Lower leg skin (tissue), 4 donors: ENCODE measurements at regions not wholly inside any gene's neighbourhood (a gene's known extent, or its start where the extent isn't known, plus 50 kb on each side); places are given as distances from the start of the nearest gene placed in this dataset.

Experiments
- DNase-seq, 2 donors: peaks; one replicate each; pipeline ENCODE4 v3.0.0-alpha.2; 2019; ENCODE audit warnings: low spot score in 2 of 2
- H3K4me3 ChIP-seq: fragments of 200-600 bp; sonication (generic); 2 replicates; pipeline ENCODE4 v1.5.1; 2017; ENCODE audit warnings: mild to moderate bottlenecking, low read depth; ENCODE audit not compliant: poor library complexity, severe bottlenecking
- POLR2A ChIP-seq, 2 donors: fragments of 450-650 bp; IDR thresholded peaks; one replicate each; pipeline ENCODE4 v1.6.1; 2016 to 2017; ENCODE audit warnings: antibody characterized with exemption in 2 of 2, mild to moderate bottlenecking in 1 of 2, moderate library complexity in 1 of 2
- WGBS, 2 donors: methylation state at CpG; one replicate each; pipeline ENCODE4 v1.1.5; 2018; 5-methylcytosine and 5-hydroxymethylcytosine counted together
- intact Hi-C: fragments of 100-400 bp; cut with DNase I; formaldehyde crosslinking; loops from one replicate; pipeline ENCODE4 v1.15.0; 2023; ENCODE audit warnings: low total_unique reads
- TF ChIP-seq, protein P1 (sequence below), 3 donors: fragments of 450-650 bp; IDR thresholded peaks; one replicate each; pipeline ENCODE4 v1.5.1; 2016; ENCODE audit warnings: antibody characterized with exemption in 3 of 3, mild to moderate bottlenecking in 3 of 3, moderate library complexity in 2 of 3

DNA sequence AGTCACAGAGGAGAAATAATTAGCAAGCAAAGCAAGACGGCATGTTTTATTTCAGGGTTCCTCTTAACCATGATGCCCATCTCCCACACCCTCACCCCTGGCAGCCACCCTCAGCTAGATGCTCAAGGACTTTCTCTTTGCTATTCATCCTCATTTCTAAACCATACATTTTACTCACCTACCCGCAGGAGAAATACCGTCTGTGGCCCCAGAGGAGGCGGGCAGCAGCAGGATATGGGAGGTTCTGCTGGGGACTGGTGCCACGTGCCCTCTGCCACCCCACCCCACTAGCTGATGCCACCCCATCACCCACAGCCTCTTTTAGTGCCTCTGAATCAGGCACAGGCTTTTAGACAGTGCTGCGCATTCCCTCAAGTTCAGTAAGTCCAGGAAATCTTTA lies 168.7 kb upstream of the ITGB1 start:
- intact Hi-C loops, result no loop called here
- peak in 1 of 2 donors; percentile 79 for DNase-seq
- TF ChIP-seq POLR2A (IDR thresholded peaks at IDR 0.05), result no peak
- TF ChIP-seq, protein P1, sequence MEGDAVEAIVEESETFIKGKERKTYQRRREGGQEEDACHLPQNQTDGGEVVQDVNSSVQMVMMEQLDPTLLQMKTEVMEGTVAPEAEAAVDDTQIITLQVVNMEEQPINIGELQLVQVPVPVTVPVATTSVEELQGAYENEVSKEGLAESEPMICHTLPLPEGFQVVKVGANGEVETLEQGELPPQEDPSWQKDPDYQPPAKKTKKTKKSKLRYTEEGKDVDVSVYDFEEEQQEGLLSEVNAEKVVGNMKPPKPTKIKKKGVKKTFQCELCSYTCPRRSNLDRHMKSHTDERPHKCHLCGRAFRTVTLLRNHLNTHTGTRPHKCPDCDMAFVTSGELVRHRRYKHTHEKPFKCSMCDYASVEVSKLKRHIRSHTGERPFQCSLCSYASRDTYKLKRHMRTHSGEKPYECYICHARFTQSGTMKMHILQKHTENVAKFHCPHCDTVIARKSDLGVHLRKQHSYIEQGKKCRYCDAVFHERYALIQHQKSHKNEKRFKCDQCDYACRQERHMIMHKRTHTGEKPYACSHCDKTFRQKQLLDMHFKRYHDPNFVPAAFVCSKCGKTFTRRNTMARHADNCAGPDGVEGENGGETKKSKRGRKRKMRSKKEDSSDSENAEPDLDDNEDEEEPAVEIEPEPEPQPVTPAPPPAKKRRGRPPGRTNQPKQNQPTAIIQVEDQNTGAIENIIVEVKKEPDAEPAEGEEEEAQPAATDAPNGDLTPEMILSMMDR (IDR thresholded peaks at IDR 0.05), result no peak
- H3K4me3 ChIP-seq, result no peak overlapping the region
- WGBS, 2 donors, result 62 to 77% methylated on average over 6 of the region's 6 CpGs

DNA sequence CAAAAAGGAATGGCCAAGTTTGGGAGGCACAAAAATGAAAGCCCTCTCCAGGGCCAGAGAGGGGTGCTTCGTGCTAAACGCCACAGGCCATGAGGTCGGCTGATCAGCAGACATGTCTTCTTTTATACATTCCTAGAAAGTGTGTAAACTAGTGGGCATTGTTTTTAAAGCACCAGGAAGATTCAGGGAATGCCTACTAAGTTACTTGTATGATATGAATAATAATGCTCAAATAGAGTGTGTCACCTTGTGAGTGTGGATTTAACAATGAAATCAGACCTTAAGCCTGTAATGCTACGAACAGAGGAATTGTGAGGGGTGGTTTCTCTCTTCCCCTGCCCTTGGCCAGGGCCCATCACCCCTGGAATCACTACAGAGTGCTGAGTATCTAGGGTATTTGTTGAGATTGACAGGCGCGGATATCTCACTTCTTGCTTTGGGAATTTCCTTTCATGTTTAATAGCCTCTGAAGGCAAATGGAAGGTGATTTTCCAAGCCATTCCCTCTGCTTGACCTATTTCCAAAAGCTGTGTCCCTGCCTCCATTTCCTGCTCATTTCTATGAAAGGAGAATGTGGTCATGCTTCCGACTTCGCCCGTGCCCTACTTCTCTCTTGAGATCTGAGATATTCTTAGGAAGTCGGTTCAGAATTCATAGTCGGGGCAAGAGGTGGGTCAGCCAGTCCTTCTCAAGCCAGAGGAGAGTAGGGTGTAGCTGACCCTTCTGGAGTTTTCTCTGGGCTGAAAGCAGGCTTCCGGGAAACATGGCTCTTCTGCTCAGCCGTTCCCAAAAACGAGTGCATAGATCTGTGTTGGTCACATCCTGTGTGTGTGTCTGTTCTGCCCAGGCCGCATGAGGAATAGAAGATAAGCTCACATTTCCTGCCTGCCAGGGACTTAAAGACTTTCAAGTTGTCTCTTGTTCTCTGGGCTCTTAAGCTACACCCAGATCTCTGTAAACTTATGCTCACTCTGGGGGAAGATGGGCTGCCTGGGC lies 167.8 kb upstream of the ITGB1 start:
- no peak for DNase-seq
- 52 to 57% methylated on average over 15 of the region's 15 CpGs for WGBS, 2 donors
- intact Hi-C loops, result no loop called here
- H3K4me3 ChIP-seq, result no peak overlapping the region
- TF ChIP-seq POLR2A (IDR thresholded peaks at IDR 0.05), result no peak
- TF ChIP-seq, protein P1 (IDR thresholded peaks at IDR 0.05), result no peak

DNA sequence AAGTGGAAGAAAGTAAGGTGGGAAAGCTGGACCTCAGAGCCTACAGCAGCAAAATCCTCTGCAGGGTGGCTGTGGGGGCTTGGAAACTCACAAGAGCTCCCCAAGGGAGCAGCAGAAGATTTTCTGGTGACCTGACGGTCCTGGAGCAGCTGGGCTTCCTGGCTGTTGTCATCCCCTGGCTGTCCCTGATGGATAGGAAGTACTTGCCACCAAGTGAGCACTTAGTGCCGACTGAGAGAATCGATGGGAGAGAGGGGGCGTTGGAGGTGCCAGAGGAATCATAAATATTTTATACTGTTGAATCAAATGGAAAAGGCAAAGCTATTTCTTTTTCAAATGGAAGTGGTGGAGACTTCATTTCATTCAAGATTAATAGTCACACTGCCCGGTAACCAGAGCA lies 167.1 kb upstream of the ITGB1 start:
- no peak for DNase-seq
- 87 to 90% methylated on average over 5 of the region's 5 CpGs for WGBS, 2 donors
- TF ChIP-seq, protein P1 (IDR thresholded peaks at IDR 0.05), result no peak
- TF ChIP-seq POLR2A (IDR thresholded peaks at IDR 0.05), result no peak
- no peak overlapping the region for H3K4me3 ChIP-seq
- intact Hi-C loops, result no loop called here

DNA sequence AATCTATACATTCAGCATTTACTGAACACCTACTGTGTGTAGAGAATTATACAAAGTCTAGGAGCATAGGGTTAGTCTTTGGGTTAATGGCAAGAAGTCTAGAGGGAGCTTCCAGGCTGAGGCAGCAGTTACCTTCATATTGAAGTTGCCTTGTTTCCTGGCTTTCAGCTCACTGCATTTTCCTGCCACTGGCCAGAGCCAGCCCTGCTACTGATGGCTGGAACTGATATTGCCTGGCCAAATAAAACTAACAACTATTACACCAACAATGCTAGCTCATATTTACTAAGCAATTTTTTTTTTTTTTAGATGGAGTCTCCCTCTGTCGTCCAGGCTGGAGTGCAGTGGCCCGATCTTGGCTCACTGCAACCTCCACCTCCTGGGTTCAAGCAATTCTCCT lies 165.7 kb upstream of the ITGB1 start:
- DNase-seq, result no peak
- intact Hi-C loops, result no loop called here
- TF ChIP-seq, protein P1 (IDR thresholded peaks at IDR 0.05), result no peak
- TF ChIP-seq POLR2A (IDR thresholded peaks at IDR 0.05), result no peak
- no peak overlapping the region for H3K4me3 ChIP-seq
- WGBS, 2 donors, result 87 to 92% methylated on average over 2 of the region's 2 CpGs

DNA sequence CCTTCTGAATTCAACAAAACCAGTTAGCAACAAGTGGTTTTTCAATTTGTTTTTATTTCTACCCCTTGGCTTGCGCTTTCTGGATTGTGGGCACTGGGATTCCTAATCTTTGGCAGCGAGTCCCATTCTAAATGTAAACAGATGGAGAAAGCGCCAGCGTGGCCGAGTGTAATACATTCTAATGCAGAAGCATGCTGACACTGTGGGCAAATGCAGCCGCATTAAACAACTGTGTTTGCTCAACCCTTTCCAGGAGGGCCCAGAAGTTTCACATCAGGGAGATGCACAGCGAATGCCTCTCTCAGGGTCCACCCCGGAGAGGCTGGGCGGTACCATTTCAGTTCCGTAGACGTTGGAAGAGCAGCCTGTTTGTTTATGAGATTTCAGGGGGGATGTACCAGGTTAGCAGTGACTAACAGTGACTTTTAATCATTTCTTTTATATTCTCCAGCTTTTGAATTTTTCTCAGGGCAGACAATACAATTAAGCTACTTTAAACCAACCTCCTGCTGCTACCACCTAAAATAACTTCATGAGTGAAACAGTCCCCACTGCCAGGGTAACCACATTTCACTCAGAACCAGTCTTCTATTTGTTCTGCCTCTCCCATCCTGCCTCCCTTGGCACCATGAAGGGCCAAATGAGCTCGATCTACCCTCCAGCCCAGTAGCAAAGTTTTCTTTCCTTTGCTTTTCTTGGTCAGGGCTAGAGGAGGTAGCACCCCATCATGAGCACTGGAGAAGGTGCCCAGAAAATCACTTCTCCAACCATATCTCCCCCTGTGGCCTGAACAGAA lies 164.2 kb upstream of the ITGB1 start:
- 62% methylated on average over 12 of the region's 12 CpGs for WGBS, 2 donors
- intact Hi-C loops, result no loop called here
- DNase-seq, result peak in 1 of 2 donors; percentile 28

More for the DNA sequence above, 164.2 kb upstream of the ITGB1 start:
- no peak overlapping the region for H3K4me3 ChIP-seq
- TF ChIP-seq, protein P1 (IDR thresholded peaks at IDR 0.05), result no peak
- no peak for TF ChIP-seq POLR2A (IDR thresholded peaks at IDR 0.05)
